ENCODE measurements at regions not wholly inside any gene's neighbourhood (a gene's known extent, or its start where the extent isn't known, plus 50 kb on each side); places are given as distances from the start of the nearest gene placed in this dataset.

GRCh38 chr12:87246726-87247125, 782.5 kb downstream of the C12orf50 start:
- Mint-ChIP-seq H3K27ac (no peak overlapping the region), H3K4me1 (ENCODE audit: low read depth) (no peaks in the 10 kb centered on the region), H3K9me3 (peaks cover 3% of the 10 kb centered on the region), H3K27me3 (ENCODE audit: insufficient read depth) (peaks cover 2% of the 10 kb centered on the region), H3K36me3 (ENCODE audit: low read depth) (no peaks in the 10 kb centered on the region), H3K4me3 (no peak overlapping the region)
- intact Hi-C loops (cut with micrococcal nuclease), result no loop called here
- DNase-seq (ENCODE audit: low spot score), result no peak

DNA sequence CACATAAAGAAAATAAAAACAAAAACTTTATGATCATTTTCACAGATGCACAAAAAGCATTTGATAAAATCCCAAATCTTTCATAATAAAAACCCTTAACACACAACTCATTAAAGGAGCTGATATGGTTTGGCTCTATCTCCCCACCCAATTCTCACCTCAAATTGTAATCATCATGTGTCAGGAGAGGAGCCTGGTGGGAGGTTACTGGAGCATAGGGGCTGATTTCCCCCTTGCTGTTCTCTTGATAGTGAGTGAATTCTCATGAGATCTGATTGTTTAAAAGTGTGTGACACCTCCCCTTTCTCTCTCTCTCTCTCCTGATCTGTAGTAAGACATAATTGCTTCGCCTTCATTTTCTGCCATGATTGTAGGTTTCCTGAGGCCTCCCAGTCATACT, 790.7 kb downstream of the C12orf50 start:
- intact Hi-C loops (cut with micrococcal nuclease), result no loop called here
- Mint-ChIP-seq H3K9me3 (peaks cover 5% of the 10 kb centered on the region), H3K36me3 (ENCODE audit: low read depth) (no peaks in the 10 kb centered on the region), H3K4me1 (ENCODE audit: low read depth) (no peaks in the 10 kb centered on the region), H3K27ac (no peak overlapping the region), H3K27me3 (ENCODE audit: insufficient read depth) (no peaks in the 10 kb centered on the region), H3K4me3 (no peak overlapping the region)
- DNase-seq (ENCODE audit: low spot score), result no peak

DNA sequence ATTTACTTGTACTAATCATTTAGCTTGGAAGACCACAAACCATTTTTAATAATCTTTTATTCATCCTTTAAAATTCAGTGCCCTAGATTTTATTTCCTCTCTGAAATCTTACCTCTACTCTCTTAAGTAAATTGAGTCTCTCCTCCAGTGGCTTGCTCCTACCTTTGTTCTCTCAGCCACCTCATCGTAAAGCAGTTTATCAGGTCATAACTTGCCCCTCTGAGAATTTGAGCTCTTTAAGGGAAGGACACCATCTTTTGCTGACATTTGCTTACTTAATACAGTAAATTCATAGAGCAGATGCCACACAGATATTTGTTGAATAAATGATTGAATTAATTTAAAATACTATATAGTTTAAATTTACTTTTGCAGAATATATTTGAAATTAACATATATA, 794.3 kb downstream of the C12orf50 start:
- intact Hi-C loops (cut with micrococcal nuclease), result no loop called here
- Mint-ChIP-seq H3K27me3 (ENCODE audit: insufficient read depth) (no peaks in the 10 kb centered on the region), H3K27ac (no peak overlapping the region), H3K9me3 (peaks cover 5% of the 10 kb centered on the region), H3K36me3 (ENCODE audit: low read depth) (no peaks in the 10 kb centered on the region), H3K4me3 (no peak overlapping the region), H3K4me1 (ENCODE audit: low read depth) (no peaks in the 10 kb centered on the region)
- DNase-seq (ENCODE audit: low spot score), result no peak

DNA sequence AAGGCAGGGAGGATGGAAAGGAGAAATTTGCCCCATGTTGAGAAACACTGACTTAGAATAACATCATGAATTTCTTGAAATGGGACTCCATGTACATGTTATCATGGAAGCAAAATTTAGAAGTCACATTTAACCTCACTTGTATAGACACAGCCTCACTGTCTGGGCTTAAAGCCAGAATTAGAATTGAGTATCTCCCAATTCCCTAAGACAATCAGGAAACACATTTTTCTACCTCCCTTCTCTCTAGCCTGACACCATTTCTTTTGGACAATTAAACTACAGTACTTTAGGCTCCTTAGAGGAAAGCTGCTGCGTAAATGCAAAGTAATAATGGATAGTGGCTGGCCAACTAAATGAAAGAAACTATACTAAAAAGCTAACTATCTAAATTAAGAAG, 795.5 kb downstream of the C12orf50 start:
- Mint-ChIP-seq H3K4me1 (ENCODE audit: low read depth) (no peaks in the 10 kb centered on the region), H3K27me3 (ENCODE audit: insufficient read depth) (no peaks in the 10 kb centered on the region)
- intact Hi-C loops (cut with micrococcal nuclease), result no loop called here

GRCh38 chr12:87231818-87232217, 797.4 kb downstream of the C12orf50 start:
- no peaks in the 10 kb centered on the region for H3K4me1 Mint-ChIP-seq (ENCODE audit: low read depth)
- no peaks in the 10 kb centered on the region for H3K36me3 Mint-ChIP-seq (ENCODE audit: low read depth)
- DNase-seq (ENCODE audit: low spot score), result no peak
- intact Hi-C loops (cut with micrococcal nuclease), result no loop called here
- H3K4me3 Mint-ChIP-seq, result no peak overlapping the region
- H3K9me3 Mint-ChIP-seq, result peaks cover 5% of the 10 kb centered on the region
- no peak overlapping the region for H3K27ac Mint-ChIP-seq
- no peaks in the 10 kb centered on the region for H3K27me3 Mint-ChIP-seq (ENCODE audit: insufficient read depth)

More for the DNA sequence above, 795.5 kb downstream of the C12orf50 start:
- H3K4me3 Mint-ChIP-seq, result no peak overlapping the region
- no peak overlapping the region for H3K27ac Mint-ChIP-seq
- peaks cover 5% of the 10 kb centered on the region for H3K9me3 Mint-ChIP-seq
- H3K36me3 Mint-ChIP-seq (ENCODE audit: low read depth), result no peaks in the 10 kb centered on the region
- DNase-seq (ENCODE audit: low spot score), result no peak

- Mint-ChIP-seq H3K4me1 (ENCODE audit: low read depth) (no peaks in the 10 kb centered on the region), H3K27ac (no peak overlapping the region)
These were observed 798.8 kb downstream of the C12orf50 start for GRCh38 chr12:87230441-87230840.

DNA sequence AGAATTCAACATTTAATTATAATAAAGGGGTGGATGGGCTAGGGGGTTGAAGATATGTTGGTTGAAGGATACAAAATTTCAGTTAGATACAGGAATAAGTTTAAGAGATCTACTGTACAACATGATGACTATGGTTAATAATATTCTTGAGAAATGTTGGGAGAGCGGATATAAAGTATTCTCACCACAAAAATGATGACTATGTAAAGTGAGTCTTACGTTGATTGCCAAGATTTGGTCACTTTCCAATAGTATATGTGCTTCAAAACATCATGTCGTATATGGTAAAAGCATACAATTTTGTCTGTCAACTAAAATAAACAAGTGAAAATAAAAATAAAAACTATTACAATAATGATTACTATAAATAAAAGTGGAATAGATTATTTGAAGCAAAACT, 802.0 kb downstream of the C12orf50 start:
- DNase-seq (ENCODE audit: low spot score), result no peak
- Mint-ChIP-seq H3K36me3 (ENCODE audit: low read depth) (no peaks in the 10 kb centered on the region), H3K4me1 (ENCODE audit: low read depth) (no peaks in the 10 kb centered on the region), H3K27ac (no peak overlapping the region), H3K9me3 (no peaks in the 10 kb centered on the region), H3K4me3 (no peak overlapping the region), H3K27me3 (ENCODE audit: insufficient read depth) (no peaks in the 10 kb centered on the region)
- intact Hi-C loops (cut with micrococcal nuclease), result no loop called here

More at GRCh38 chr12:87230441-87230840, 798.8 kb downstream of the C12orf50 start:
- H3K4me3 Mint-ChIP-seq, result no peak overlapping the region
- H3K9me3 Mint-ChIP-seq, result peaks cover 3% of the 10 kb centered on the region
- H3K36me3 Mint-ChIP-seq (ENCODE audit: low read depth), result no peaks in the 10 kb centered on the region
- DNase-seq (ENCODE audit: low spot score), result no peak
- no peaks in the 10 kb centered on the region for H3K27me3 Mint-ChIP-seq (ENCODE audit: insufficient read depth)
- intact Hi-C loops (cut with micrococcal nuclease), result no loop called here

DNA sequence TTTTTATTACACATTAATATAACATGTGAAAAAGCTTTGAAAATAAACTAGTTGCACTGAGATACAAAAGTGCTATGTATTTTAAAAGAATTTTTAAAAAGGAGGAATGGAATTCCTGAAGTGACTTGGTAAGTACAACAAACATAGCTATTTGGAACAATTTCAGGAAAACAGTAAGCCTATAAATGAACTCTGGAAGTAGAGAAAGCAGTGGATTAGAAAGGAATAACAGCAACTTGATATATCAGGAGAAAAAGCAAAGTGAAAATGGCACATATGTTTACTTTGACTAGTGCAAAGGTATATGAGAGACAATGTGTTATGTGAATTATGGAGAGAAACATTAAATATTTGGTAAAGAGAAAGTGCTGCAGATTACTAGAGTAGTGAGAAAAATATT, 811.7 kb downstream of the C12orf50 start:
- H3K4me1 Mint-ChIP-seq (ENCODE audit: low read depth), result no peaks in the 10 kb centered on the region
- no peak for DNase-seq (ENCODE audit: low spot score)
- no peaks in the 10 kb centered on the region for H3K36me3 Mint-ChIP-seq (ENCODE audit: low read depth)
- no peak overlapping the region for H3K4me3 Mint-ChIP-seq
- no peak overlapping the region for H3K27ac Mint-ChIP-seq
- H3K9me3 Mint-ChIP-seq, result no peaks in the 10 kb centered on the region
- intact Hi-C loops (cut with micrococcal nuclease), result no loop called here
- H3K27me3 Mint-ChIP-seq (ENCODE audit: insufficient read depth), result no peaks in the 10 kb centered on the region

GRCh38 chr12:87216436-87216835, 812.8 kb downstream of the C12orf50 start:
- DNase-seq (ENCODE audit: low spot score), result no peak
- Mint-ChIP-seq H3K4me1 (ENCODE audit: low read depth) (no peaks in the 10 kb centered on the region), H3K36me3 (ENCODE audit: low read depth) (no peaks in the 10 kb centered on the region), H3K4me3 (no peak overlapping the region), H3K27me3 (ENCODE audit: insufficient read depth) (no peaks in the 10 kb centered on the region), H3K9me3 (no peaks in the 10 kb centered on the region), H3K27ac (no peak overlapping the region)
- intact Hi-C loops (cut with micrococcal nuclease), result no loop called here

DNA sequence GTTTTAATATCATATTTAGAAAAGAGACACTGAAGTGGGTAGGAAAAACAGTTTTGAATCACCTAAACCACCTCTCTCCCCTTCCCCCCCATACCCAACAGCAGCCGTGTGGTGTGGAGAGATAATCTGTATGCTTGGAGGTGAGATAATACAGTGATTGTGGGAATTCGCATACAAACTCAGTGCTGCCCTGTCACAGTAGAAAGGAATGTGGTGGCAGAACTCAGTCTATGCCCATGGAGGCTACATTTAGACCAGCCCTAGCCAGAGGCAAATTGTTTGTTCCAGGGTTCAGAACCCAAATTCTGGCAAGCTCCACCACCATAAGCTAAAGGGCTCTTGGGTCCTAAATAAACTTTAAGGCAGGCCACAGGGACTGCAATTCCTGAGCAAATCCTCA, 827.0 kb downstream of the C12orf50 start:
- intact Hi-C loops (cut with micrococcal nuclease), result no loop called here
- no peak overlapping the region for H3K27ac Mint-ChIP-seq
- no peak overlapping the region for H3K4me3 Mint-ChIP-seq
- peaks cover 14% of the 10 kb centered on the region for H3K9me3 Mint-ChIP-seq
- DNase-seq (ENCODE audit: low spot score), result no peak
- H3K4me1 Mint-ChIP-seq (ENCODE audit: low read depth), result no peaks in the 10 kb centered on the region
- H3K36me3 Mint-ChIP-seq (ENCODE audit: low read depth), result no peaks in the 10 kb centered on the region
- H3K27me3 Mint-ChIP-seq (ENCODE audit: insufficient read depth), result no peaks in the 10 kb centered on the region

DNA sequence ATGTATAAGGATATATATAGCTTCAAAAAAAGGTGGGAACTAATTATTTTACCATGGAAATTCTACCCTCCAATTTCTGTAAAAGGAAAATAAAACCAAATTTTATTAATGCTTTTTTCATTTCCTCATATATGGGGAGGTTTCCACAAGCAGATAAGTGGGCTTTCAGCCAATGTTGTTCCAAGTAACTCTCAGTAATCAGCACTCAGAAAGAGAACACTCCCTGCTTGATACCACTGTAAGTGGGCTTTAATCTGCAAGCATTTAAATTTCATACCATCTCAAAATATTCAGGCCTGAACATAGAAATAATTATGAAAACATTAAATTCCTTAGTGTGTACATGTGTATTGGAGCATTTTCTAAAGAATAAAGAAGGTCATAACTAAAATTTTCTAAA, 827.6 kb downstream of the C12orf50 start:
- Mint-ChIP-seq H3K4me1 (ENCODE audit: low read depth) (no peaks in the 10 kb centered on the region), H3K27ac (no peak overlapping the region), H3K9me3 (peaks cover 11% of the 10 kb centered on the region), H3K36me3 (ENCODE audit: low read depth) (no peaks in the 10 kb centered on the region), H3K4me3 (no peak overlapping the region), H3K27me3 (ENCODE audit: insufficient read depth) (no peaks in the 10 kb centered on the region)
- intact Hi-C loops (cut with micrococcal nuclease), result no loop called here
- no peak for DNase-seq (ENCODE audit: low spot score)

DNA sequence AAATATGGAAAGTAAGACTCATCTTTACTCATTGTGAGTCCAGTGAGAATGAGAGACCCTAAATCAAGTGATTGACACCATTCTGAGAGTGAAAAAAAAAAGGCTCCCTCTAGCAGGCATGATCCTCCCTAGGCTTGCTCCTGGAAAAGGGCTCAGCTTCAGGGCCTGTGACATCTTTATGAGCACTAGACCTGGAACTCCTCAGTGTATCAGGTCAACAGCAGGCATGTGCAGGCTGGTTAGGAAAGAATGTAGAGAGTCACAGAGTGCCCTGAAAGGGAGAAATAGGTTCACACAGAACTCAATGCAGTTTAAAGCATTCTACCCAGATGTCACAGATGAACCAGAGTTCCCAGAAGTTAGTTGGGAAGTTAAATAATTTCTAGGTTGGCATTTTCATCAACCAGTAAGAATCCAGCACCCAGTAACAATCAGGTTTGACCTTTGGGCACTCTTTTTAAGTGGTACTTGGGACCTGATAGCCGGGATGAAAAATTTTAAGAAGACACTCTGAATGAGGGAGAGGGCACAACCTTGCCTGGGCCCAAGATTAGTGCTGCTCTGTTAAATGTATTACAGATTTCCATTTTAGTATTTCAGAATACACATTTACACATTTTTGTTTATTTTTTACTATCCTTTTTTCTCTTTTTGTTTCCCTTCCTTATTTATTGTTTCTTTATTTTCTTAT, 828.8 kb downstream of the C12orf50 start:
- Mint-ChIP-seq H3K4me3 (no peak overlapping the region), H3K9me3 (peaks cover 11% of the 10 kb centered on the region), H3K27ac (no peak overlapping the region), H3K27me3 (ENCODE audit: insufficient read depth) (no peaks in the 10 kb centered on the region), H3K36me3 (ENCODE audit: low read depth) (no peaks in the 10 kb centered on the region), H3K4me1 (ENCODE audit: low read depth) (no peaks in the 10 kb centered on the region)
- no peak for DNase-seq (ENCODE audit: low spot score)
- intact Hi-C loops (cut with micrococcal nuclease), result no loop called here

DNA sequence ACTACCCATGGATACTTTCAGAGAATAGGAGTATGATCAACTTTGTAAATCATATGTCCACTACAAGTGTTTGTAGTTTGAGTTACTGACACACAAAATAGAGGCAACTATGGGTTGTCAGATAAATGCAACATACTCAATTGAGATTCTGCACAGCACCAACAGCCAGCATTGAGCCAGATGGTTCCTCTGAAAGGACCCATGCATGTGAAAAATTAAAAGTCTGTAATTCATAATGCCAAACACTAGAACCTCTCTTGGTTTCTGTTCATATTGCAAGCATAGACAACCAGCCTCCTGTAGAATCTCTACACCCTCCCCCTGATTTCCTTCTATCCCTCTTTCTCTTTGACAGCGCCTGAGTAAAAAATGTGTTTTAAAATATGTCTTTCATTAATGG, 831.0 kb downstream of the C12orf50 start:
- no peaks in the 10 kb centered on the region for H3K27me3 Mint-ChIP-seq (ENCODE audit: insufficient read depth)
- intact Hi-C loops (cut with micrococcal nuclease), result no loop called here
- no peak overlapping the region for H3K27ac Mint-ChIP-seq
- H3K36me3 Mint-ChIP-seq (ENCODE audit: low read depth), result no peaks in the 10 kb centered on the region
- peaks cover 9% of the 10 kb centered on the region for H3K9me3 Mint-ChIP-seq
- H3K4me3 Mint-ChIP-seq, result no peak overlapping the region
- no peak for DNase-seq (ENCODE audit: low spot score)
- no peaks in the 10 kb centered on the region for H3K4me1 Mint-ChIP-seq (ENCODE audit: low read depth)

- H3K27me3 Mint-ChIP-seq (ENCODE audit: insufficient read depth), result no peaks in the 10 kb centered on the region
- H3K4me3 Mint-ChIP-seq, result no peak overlapping the region
- intact Hi-C loops (cut with micrococcal nuclease), result no loop called here
- no peaks in the 10 kb centered on the region for H3K36me3 Mint-ChIP-seq (ENCODE audit: low read depth)
- no peaks in the 10 kb centered on the region for H3K4me1 Mint-ChIP-seq (ENCODE audit: low read depth)
- peaks cover 9% of the 10 kb centered on the region for H3K9me3 Mint-ChIP-seq
- no peak for DNase-seq (ENCODE audit: low spot score)
- H3K27ac Mint-ChIP-seq, result no peak overlapping the region
These were observed 832.9 kb downstream of the C12orf50 start for GRCh38 chr12:87196321-87196720.

Measured in activated T-helper 1 cell treated with anti-CD3 and anti-CD28 coated beads, Interleukin-12 subunit alpha, Interleukin-12 subunit beta, Interleukin-2, Interleukin-4 antibody, amounts not matched to agents 30 ng/mL and 10 ng/mL and 1 ng/mL, durations not matched to agents 14 hours and 24 hours and 36 hours (primary cell).